Activated B cell treated with CpG ODN at 0.5 μM for 24 hours (primary cell): ENCODE measurements at regions not wholly inside any gene's neighbourhood (a gene's known extent, or its start where the extent isn't known, plus 50 kb on each side); places are given as distances from the start of the nearest gene placed in this dataset.

Experiments
- ATAC-seq: fragments of 200-7000 bp; cut with Tn5 transposase; one replicate; pipeline ENCODE4 v1.10.0; 2021; ENCODE audit warnings: low read depth, mild to moderate bottlenecking, moderate library complexity
- CTCF ChIA-PET: fragments of 350-600 bp; sonication (Branson Sonifier 250); formaldehyde crosslinking; loops from one replicate; lab custom pipeline; 2021; ENCODE audit warnings: antibody characterized with exemption; lab: Charles Lee
- POLR2A ChIA-PET: fragments of 350-600 bp; sonication (Branson Sonifier 250); formaldehyde crosslinking; loops from one replicate; lab custom pipeline; 2021; ENCODE audit warnings: antibody characterized with exemption; lab: Charles Lee
- DNase-seq: peaks from one replicate; pipeline ENCODE4 v3.0.0; 2022
- H3K27ac Mint-ChIP-seq: one replicate; pipeline ENCODE4 v1.8.0; 2020; ENCODE audit warnings: mixed read lengths
- H3K27me3 Mint-ChIP-seq: one replicate; pipeline ENCODE4 v1.8.0; 2021; ENCODE audit warnings: mixed read lengths
- H3K36me3 Mint-ChIP-seq: one replicate; pipeline ENCODE4 v1.8.0; 2021; ENCODE audit warnings: low read depth, mixed read lengths
- H3K4me1 Mint-ChIP-seq: one replicate; pipeline ENCODE4 v1.8.0; 2021; ENCODE audit warnings: mixed read lengths
- H3K4me3 Mint-ChIP-seq: one replicate; pipeline ENCODE4 v1.8.0; 2020; ENCODE audit warnings: mild to moderate bottlenecking, mixed read lengths
- H3K9me3 Mint-ChIP-seq: one replicate; pipeline ENCODE4 v1.8.0; 2020; ENCODE audit warnings: mixed read lengths
- intact Hi-C: fragments of 100-400 bp; cut with micrococcal nuclease; formaldehyde crosslinking; loops from one replicate; pipeline ENCODE4 v1.15.1; 2024
- TF ChIP-seq, protein P1 (sequence below): fragments of 200-600 bp; IDR thresholded peaks from one replicate; pipeline ENCODE4 v1.8.0; 2022; ENCODE audit warnings: antibody characterized with exemption, mild to moderate bottlenecking

DNA sequence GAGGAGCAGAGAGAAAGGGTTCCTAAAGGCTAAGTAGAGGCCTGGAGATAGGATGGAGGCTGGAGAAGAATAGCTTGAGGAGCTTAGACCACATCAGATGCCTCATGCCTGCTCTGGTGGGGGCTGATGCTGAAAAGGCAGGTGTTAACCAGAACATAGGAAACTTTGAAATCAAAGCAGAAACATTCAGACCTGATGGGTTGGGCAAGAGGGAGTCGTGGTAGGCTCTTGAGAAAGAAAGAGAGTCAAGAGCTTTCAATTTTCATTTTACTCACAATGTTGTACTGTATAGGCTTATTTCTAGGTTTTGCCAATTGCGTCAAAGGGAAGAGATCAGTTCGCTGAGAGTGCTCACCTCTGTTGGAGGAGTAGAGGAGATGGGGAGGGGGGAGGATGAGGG is 406.6 kb upstream of the SALL1 start:
- intact Hi-C loops = no loop called here
- Mint-ChIP-seq H3K36me3 (no peaks in the 10 kb centered on the region), H3K27ac (no peak overlapping the region), H3K27me3 (no peaks in the 10 kb centered on the region), H3K4me1 (no peaks in the 10 kb centered on the region), H3K9me3 (no peaks in the 10 kb centered on the region), H3K4me3 (no peak overlapping the region)
- ATAC-seq (no peak), DNase-seq (no peak)
- POLR2A ChIA-PET = no interaction called here
- TF ChIP-seq, protein P1, sequence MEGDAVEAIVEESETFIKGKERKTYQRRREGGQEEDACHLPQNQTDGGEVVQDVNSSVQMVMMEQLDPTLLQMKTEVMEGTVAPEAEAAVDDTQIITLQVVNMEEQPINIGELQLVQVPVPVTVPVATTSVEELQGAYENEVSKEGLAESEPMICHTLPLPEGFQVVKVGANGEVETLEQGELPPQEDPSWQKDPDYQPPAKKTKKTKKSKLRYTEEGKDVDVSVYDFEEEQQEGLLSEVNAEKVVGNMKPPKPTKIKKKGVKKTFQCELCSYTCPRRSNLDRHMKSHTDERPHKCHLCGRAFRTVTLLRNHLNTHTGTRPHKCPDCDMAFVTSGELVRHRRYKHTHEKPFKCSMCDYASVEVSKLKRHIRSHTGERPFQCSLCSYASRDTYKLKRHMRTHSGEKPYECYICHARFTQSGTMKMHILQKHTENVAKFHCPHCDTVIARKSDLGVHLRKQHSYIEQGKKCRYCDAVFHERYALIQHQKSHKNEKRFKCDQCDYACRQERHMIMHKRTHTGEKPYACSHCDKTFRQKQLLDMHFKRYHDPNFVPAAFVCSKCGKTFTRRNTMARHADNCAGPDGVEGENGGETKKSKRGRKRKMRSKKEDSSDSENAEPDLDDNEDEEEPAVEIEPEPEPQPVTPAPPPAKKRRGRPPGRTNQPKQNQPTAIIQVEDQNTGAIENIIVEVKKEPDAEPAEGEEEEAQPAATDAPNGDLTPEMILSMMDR = no peak
- CTCF ChIA-PET = no interaction called here

DNA sequence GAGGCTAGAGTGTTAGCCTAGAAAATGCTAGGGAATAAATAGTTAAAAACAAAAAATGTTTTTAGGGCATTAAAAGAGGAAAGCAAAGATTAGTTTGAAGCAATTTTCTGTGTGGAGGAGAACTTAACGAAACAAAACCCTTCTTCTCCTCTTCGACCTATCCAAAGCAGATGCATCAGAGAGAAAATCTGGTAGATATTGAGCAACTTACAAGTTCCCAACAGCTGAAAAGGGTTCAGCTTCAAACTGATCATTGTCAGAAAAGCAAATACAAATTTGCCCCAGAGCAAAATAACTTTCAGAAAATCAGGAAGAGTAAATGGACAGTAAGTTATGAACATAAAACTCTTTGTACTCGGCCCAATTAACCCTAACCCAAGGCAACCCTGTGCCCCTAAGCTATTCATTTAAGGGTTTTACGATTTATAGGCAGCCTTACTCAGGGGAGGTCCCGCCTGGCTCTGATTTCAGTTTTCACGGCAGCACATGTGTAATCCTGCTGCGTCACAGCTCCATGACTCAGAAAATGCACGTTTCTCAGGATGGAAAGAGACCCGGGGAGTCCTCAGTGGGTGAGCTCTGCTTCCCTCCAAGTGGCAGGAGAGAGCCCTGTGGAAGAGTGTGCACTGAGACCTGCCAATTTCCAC is 405.7 kb upstream of the SALL1 start:
- H3K36me3 Mint-ChIP-seq = no peaks in the 10 kb centered on the region
- POLR2A ChIA-PET = no interaction called here
- intact Hi-C loops = no loop called here
- H3K4me3 Mint-ChIP-seq = no peak overlapping the region
- DNase-seq = no peak
- CTCF ChIA-PET = no interaction called here
- no peaks in the 10 kb centered on the region for H3K27me3 Mint-ChIP-seq
- no peaks in the 10 kb centered on the region for H3K4me1 Mint-ChIP-seq
- TF ChIP-seq, protein P1 = no peak
- ATAC-seq = no peak
- no peaks in the 10 kb centered on the region for H3K9me3 Mint-ChIP-seq
- no peak overlapping the region for H3K27ac Mint-ChIP-seq

GRCh38 chr16:51553910-51554309 is 402.8 kb upstream of the SALL1 start:
- ATAC-seq (no peak), DNase-seq (no peak)
- H3K27me3 Mint-ChIP-seq = no peaks in the 10 kb centered on the region
- ChIA-PET POLR2A (no interaction called here), CTCF (no interaction called here)
- H3K36me3 Mint-ChIP-seq = no peaks in the 10 kb centered on the region
- H3K4me1 Mint-ChIP-seq = no peaks in the 10 kb centered on the region
- no peaks in the 10 kb centered on the region for H3K9me3 Mint-ChIP-seq
- H3K4me3 Mint-ChIP-seq = no peak overlapping the region
- intact Hi-C loops = no loop called here
- TF ChIP-seq, protein P1 = no peak
- H3K27ac Mint-ChIP-seq = no peak overlapping the region

DNA sequence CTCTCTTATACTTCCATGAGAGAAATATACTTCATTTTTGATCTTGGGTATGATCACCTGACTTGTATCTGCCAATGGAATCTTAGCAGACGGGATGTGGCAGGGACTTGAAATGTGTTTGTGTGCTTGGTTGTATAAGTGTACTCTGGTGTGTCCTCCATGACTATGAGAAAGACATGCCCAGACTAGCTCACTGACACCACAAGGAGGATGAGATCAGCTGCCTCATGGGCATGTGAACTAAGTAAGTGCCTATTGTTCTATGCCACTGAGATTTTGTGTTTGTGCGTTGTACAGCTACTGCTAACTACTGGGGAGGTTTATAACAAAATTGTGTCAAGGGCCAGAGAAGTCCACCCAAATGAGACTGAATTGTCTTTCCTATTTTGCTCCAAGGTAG is 402.2 kb upstream of the SALL1 start:
- intact Hi-C loops = no loop called here
- TF ChIP-seq, protein P1 = no peak
- Mint-ChIP-seq H3K36me3 (no peaks in the 10 kb centered on the region), H3K27me3 (no peaks in the 10 kb centered on the region), H3K4me3 (no peak overlapping the region), H3K9me3 (peaks cover 2% of the 10 kb centered on the region), H3K27ac (no peak overlapping the region), H3K4me1 (no peaks in the 10 kb centered on the region)
- no peak for ATAC-seq
- ChIA-PET CTCF (no interaction called here), POLR2A (no interaction called here)
- DNase-seq = no peak

- Mint-ChIP-seq H3K4me3 (no peak overlapping the region), H3K36me3 (no peaks in the 10 kb centered on the region), H3K9me3 (peaks cover 2% of the 10 kb centered on the region), H3K27me3 (no peaks in the 10 kb centered on the region), H3K27ac (no peak overlapping the region), H3K4me1 (no peaks in the 10 kb centered on the region)
- TF ChIP-seq, protein P1 = no peak
- POLR2A ChIA-PET = no interaction called here
- ATAC-seq (no peak), DNase-seq (no peak)
- intact Hi-C loops = no loop called here
- CTCF ChIA-PET = no interaction called here
These were observed 399.8 kb upstream of the SALL1 start for GRCh38 chr16:51550800-51551347.
